ENCODE measurements at regions not wholly inside any gene's neighbourhood (a gene's known extent, or its start where the extent isn't known, plus 50 kb on each side); places are given as distances from the start of the nearest gene placed in this dataset.

GRCh38 chr13:27721681-27722080 is 70.6 kb upstream of the GSX1 start:
- TF ChIP-seq CTCF (conservative IDR thresholded peaks at IDR 0.05; ENCODE audit: low read length) (no peak), EZH2phosphoT487 (IDR thresholded peaks at IDR 0.05; ENCODE audit: borderline replicate concordance) (no peak)
